SK-N-SH treated with all-trans-retinoic acid at 6 μM for 48 hours (cell line): ENCODE measurements at regions not wholly inside any gene's neighbourhood (a gene's known extent, or its start where the extent isn't known, plus 50 kb on each side); places are given as distances from the start of the nearest gene placed in this dataset.

Source experiments
- ATAC-seq: fragments of 200-7000 bp; cut with Tn5 transposase; 3 replicates; pipeline ENCODE4 v1.9.1; 2020; ENCODE audit warnings: mild to moderate bottlenecking, moderate library complexity
- ARNTL ChIP-seq: fragments of 450-650 bp; formaldehyde crosslinking; IDR thresholded peaks from 2 replicates; pipeline ENCODE4 v1.5.0; 2020; ENCODE audit warnings: low read depth, mild to moderate bottlenecking, moderate library complexity, borderline replicate concordance
- BACH2 ChIP-seq: fragments of 250-450 bp; sonication (Bioruptor Pico); IDR thresholded peaks from 2 replicates; pipeline ENCODE4 v1.9.0; 2021; ENCODE audit warnings: mild to moderate bottlenecking, borderline replicate concordance
- CSDC2 ChIP-seq: fragments of 250-450 bp; sonication (Bioruptor Pico); IDR thresholded peaks from 2 replicates; pipeline ENCODE4 v1.5.0; 2020; ENCODE audit warnings: mild to moderate bottlenecking, moderate library complexity
- CSRNP3 ChIP-seq: fragments of 250-450 bp; sonication (Bioruptor Pico); IDR thresholded peaks from 2 replicates; pipeline ENCODE4 v1.5.1; 2021; ENCODE audit warnings: mild to moderate bottlenecking, moderate library complexity
- ESRRG ChIP-seq: fragments of 250-450 bp; sonication (Bioruptor Pico); IDR thresholded peaks from 2 replicates; pipeline ENCODE4 v1.6.1; 2021; ENCODE audit warnings: mild to moderate bottlenecking
- GLIS3 ChIP-seq: fragments of 250-450 bp; sonication (Bioruptor Pico); IDR thresholded peaks from 2 replicates; pipeline ENCODE4 v1.5.0; 2020; ENCODE audit warnings: mild to moderate bottlenecking, moderate library complexity
- ISL1 ChIP-seq: fragments of 250-450 bp; sonication (Bioruptor Pico); IDR thresholded peaks from 2 replicates; pipeline ENCODE4 v2.1.2; 2022; ENCODE audit warnings: mild to moderate bottlenecking, moderate library complexity
- OSR1 ChIP-seq: fragments of 250-450 bp; sonication (Bioruptor Pico); IDR thresholded peaks from 2 replicates; pipeline ENCODE4 v1.8.0; 2022; ENCODE audit warnings: moderate library complexity, mild to moderate bottlenecking, inconsistent platforms
- PATZ1 ChIP-seq: fragments of 250-450 bp; sonication (Bioruptor Pico); IDR thresholded peaks from 2 replicates; pipeline ENCODE4 v1.8.0; 2020; ENCODE audit warnings: mild to moderate bottlenecking, moderate library complexity, borderline replicate concordance
- PPARA ChIP-seq: fragments of 250-450 bp; sonication (Bioruptor Pico); IDR thresholded peaks from 2 replicates; pipeline ENCODE4 v1.5.0; 2020; ENCODE audit warnings: mild to moderate bottlenecking, borderline replicate concordance
- RARB ChIP-seq: fragments of 250-450 bp; sonication (Bioruptor Pico); IDR thresholded peaks from 2 replicates; pipeline ENCODE4 v1.8.0; 2021; ENCODE audit warnings: mild to moderate bottlenecking, moderate library complexity
- SNAI2 ChIP-seq: fragments of 250-450 bp; sonication (Bioruptor Pico); IDR thresholded peaks from 2 replicates; pipeline ENCODE4 v1.5.0; 2020; ENCODE audit warnings: mild to moderate bottlenecking, moderate library complexity
- TCF4 ChIP-seq: fragments of 250-450 bp; sonication (Bioruptor Pico); IDR thresholded peaks from 2 replicates; pipeline ENCODE4 v1.8.0; 2021; ENCODE audit warnings: mild to moderate bottlenecking, moderate library complexity, borderline replicate concordance
- TOX ChIP-seq: fragments of 250-450 bp; sonication (Bioruptor Pico); IDR thresholded peaks from 2 replicates; pipeline ENCODE4 v1.8.0; 2021; ENCODE audit warnings: mild to moderate bottlenecking, moderate library complexity, borderline replicate concordance
- TSHZ2 ChIP-seq: fragments of 250-450 bp; sonication (Bioruptor Pico); IDR thresholded peaks from 2 replicates; pipeline ENCODE4 v1.5.0; 2020; ENCODE audit warnings: mild to moderate bottlenecking, moderate library complexity
- ZC3H10 ChIP-seq: fragments of 250-450 bp; sonication (Bioruptor Pico); IDR thresholded peaks from 2 replicates; pipeline ENCODE4 v1.5.1; 2021; ENCODE audit warnings: mild to moderate bottlenecking, moderate library complexity
- ZFP3 ChIP-seq: fragments of 250-450 bp; sonication (Bioruptor Pico); IDR thresholded peaks from 2 replicates; pipeline ENCODE4 v1.5.0; 2020; ENCODE audit warnings: mild to moderate bottlenecking, moderate library complexity
- ZFP30 ChIP-seq: fragments of 450-650 bp; formaldehyde crosslinking; IDR thresholded peaks from 2 replicates; pipeline ENCODE4 v1.5.0; 2022; ENCODE audit warnings: mild to moderate bottlenecking, moderate library complexity
- ZNF565 ChIP-seq: fragments of 450-650 bp; formaldehyde crosslinking; conservative IDR thresholded peaks from 2 replicates; pipeline ENCODE4 v1.5.0; 2020; ENCODE audit warnings: low read depth, mild to moderate bottlenecking, moderate library complexity
- ZNF70 ChIP-seq: fragments of 450-650 bp; formaldehyde crosslinking; IDR thresholded peaks from 2 replicates; pipeline ENCODE4 v1.5.0; 2020; ENCODE audit warnings: mild to moderate bottlenecking, moderate library complexity
- ZNF8 ChIP-seq: fragments of 450-650 bp; formaldehyde crosslinking; IDR thresholded peaks from 2 replicates; pipeline ENCODE4 v1.5.0; 2020; ENCODE audit warnings: mild to moderate bottlenecking, moderate library complexity
- TF ChIP-seq, protein P1 (sequence below): fragments of 250-450 bp; sonication (Bioruptor Pico); IDR thresholded peaks from 2 replicates; pipeline ENCODE4 v1.8.0; 2021; ENCODE audit warnings: low read depth, mild to moderate bottlenecking, moderate library complexity, borderline replicate concordance
- TF ChIP-seq, protein P2 (sequence below): fragments of 250-450 bp; sonication (Bioruptor Pico); IDR thresholded peaks from 2 replicates; pipeline ENCODE4 v1.5.1; 2020; ENCODE audit warnings: low read depth, mild to moderate bottlenecking, moderate library complexity

DNA sequence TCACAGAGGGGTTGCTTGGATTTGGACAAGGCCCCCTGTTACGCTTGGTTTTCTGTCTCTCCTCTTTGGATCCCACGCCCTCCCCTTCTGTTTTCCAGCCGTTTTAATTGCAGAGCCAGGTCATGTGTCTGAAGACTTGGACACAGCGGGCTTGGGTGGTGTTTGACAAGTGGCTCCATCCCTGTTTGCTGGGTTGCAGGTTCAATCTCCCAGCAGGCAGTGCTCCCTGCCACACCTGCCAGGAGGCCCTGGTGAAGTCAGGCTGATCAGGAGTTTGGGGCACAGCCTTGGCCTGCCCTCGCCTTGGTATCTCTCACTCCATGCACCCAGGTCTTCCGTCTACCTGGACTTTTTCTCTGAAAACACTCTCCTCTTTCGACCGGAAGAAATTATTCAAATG is 59.0 kb downstream of the PLXNA1 start:
- ATAC-seq, result no peak
- TF ChIP-seq CSDC2 (CRISPR knock-in tag) (no peak), ZNF565 (CRISPR knock-in tag) (no peak), ZC3H10 (CRISPR knock-in tag) (no peak), ARNTL (no peak), TOX (CRISPR knock-in tag) (no peak), PATZ1 (CRISPR knock-in tag) (no peak), OSR1 (no peak), CSRNP3 (CRISPR knock-in tag) (no peak), ISL1 (CRISPR knock-in tag) (no peak), ZNF8 (CRISPR knock-in tag) (no peak), ZFP30 (CRISPR knock-in tag) (no peak), SNAI2 (CRISPR knock-in tag) (no peak), ZNF70 (CRISPR knock-in tag) (no peak), ESRRG (CRISPR knock-in tag) (no peak), RARB (CRISPR knock-in tag) (no peak), PPARA (CRISPR knock-in tag) (no peak)
- TF ChIP-seq, protein P1, sequence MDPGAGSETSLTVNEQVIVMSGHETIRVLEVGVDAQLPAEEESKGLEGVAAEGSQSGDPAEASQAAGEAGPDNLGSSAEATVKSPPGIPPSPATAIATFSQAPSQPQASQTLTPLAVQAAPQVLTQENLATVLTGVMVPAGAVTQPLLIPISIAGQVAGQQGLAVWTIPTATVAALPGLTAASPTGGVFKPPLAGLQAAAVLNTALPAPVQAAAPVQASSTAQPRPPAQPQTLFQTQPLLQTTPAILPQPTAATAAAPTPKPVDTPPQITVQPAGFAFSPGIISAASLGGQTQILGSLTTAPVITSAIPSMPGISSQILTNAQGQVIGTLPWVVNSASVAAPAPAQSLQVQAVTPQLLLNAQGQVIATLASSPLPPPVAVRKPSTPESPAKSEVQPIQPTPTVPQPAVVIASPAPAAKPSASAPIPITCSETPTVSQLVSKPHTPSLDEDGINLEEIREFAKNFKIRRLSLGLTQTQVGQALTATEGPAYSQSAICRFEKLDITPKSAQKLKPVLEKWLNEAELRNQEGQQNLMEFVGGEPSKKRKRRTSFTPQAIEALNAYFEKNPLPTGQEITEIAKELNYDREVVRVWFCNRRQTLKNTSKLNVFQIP (CRISPR knock-in tag), result no peak
- TF ChIP-seq, protein P2, sequence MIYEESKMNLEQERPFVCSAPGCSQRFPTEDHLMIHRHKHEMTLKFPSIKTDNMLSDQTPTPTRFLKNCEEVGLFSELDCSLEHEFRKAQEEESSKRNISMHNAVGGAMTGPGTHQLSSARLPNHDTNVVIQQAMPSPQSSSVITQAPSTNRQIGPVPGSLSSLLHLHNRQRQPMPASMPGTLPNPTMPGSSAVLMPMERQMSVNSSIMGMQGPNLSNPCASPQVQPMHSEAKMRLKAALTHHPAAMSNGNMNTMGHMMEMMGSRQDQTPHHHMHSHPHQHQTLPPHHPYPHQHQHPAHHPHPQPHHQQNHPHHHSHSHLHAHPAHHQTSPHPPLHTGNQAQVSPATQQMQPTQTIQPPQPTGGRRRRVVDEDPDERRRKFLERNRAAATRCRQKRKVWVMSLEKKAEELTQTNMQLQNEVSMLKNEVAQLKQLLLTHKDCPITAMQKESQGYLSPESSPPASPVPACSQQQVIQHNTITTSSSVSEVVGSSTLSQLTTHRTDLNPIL (CRISPR knock-in tag), result no peak

DNA sequence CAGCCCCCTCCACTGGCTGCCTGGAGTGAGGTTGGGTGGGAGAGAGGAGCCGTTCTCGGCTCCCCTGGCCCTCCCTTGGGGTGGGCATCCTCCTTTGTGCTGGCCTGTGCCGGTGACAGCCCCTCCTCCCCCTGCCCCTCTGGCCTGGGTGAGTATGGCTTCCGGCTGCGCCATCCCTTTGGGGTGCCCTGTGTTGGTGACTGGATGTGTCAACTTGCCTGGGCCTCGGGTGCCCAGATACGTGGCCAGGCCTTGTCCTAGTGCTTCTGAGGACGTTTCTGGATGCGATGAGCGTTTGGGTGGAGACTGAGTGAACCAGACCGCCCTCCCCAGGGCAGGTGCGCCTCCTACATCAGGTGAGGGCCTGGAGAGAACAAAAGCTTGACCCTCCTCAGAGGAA is 59.7 kb downstream of the PLXNA1 start:
- TF ChIP-seq, protein P1 (CRISPR knock-in tag), result no peak
- no peak for TF ChIP-seq ISL1 (CRISPR knock-in tag)
- TF ChIP-seq ZNF8 (CRISPR knock-in tag), result no peak
- no peak for TF ChIP-seq ZNF565 (CRISPR knock-in tag)
- TF ChIP-seq GLIS3 (CRISPR knock-in tag), result no peak
- TF ChIP-seq ZFP3, result no peak
- TF ChIP-seq BACH2 (CRISPR knock-in tag), result no peak
- no peak for TF ChIP-seq PPARA (CRISPR knock-in tag)
- no peak for TF ChIP-seq PATZ1 (CRISPR knock-in tag)
- no peak for TF ChIP-seq ZNF70 (CRISPR knock-in tag)
- TF ChIP-seq ZFP30 (CRISPR knock-in tag), result no peak
- no peak for TF ChIP-seq TSHZ2 (CRISPR knock-in tag)
- TF ChIP-seq TCF4 (CRISPR knock-in tag), result no peak
- TF ChIP-seq RARB (CRISPR knock-in tag), result no peak
- TF ChIP-seq CSDC2 (CRISPR knock-in tag), result no peak
- no peak for TF ChIP-seq CSRNP3 (CRISPR knock-in tag)
- TF ChIP-seq OSR1, result no peak
- TF ChIP-seq, protein P2 (CRISPR knock-in tag), result no peak
- TF ChIP-seq, all 23 proteins: peak for 0
- ATAC-seq, result no peak
